GM18873 (cell line): ENCODE measurements at regions not wholly inside any gene's neighbourhood (a gene's known extent, or its start where the extent isn't known, plus 50 kb on each side); places are given as distances from the start of the nearest gene placed in this dataset.
"Not testable (repeated sequence)": the region's sequence is repeated elsewhere in the genome, so short reads cannot be mapped to it uniquely, and the experiment has no call there.

Source experiments
- ATAC-seq: cut with Tn5 transposase; IDR thresholded peaks from one replicate; pipeline ENCODE4 v1.9.1; 2021; ENCODE audit warnings: mild to moderate bottlenecking, moderate library complexity, moderate number of reproducible peaks; ENCODE audit not compliant: unreplicated experiment, low FRiP score

DNA sequence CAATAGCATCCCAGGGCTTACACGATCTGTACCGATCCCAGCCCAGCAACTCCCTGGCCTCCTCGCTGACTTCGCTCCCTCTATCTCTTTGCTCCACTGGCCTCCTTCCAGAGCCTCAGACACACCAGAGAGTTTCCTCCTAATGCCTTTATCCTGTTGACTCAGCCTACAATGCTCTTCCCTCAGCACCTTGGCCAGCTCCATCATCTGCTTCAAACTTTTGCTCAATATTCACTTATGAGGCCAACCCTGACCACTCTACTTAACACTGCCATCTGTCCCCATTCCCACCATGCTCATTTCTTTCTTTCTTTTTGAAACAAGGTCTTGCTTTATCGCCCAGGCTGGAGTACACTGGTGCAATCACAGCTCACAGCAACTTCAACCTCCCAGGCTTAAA lies 180.9 kb downstream of the CEP170 start:
- ATAC-seq = not testable (repeated sequence)

DNA sequence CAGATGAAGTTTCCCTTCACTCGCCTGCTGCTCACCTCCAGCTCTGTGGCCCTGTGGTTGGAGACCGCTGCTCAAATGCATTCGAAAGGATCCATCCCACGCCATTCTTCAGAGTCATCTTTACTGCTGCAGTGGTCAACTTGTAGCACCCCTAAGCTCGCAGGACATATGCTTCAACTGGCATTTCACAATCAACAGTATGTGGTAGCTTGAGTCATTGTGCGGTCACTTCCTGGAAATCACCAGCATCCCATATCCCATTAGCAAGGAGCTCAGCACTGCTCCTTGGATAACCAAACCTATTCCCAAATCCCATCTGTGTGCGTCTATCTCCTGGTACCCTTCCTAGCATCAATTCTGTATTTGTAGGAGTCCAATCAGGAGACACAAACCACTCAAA lies 188.0 kb downstream of the CEP170 start:
- not testable (repeated sequence) for ATAC-seq

DNA sequence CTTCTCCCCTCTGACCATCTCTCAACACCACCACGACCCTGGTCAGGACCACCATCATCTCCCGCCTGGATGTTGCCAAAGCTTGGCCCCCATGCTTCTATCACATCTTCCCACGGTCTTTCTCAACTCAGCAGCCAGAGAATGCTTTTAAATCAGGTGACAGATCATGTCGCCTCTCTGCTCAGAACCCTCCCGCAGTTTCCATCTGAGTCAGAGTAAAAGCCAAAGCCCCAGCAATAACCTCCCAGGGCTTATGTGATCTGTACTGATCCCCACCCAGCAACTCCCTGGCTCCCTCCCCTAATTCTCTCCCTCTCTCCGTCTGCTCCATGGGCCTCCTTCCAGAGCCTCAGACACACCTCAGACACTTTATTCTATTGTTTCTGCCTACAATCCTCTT lies 193.1 kb downstream of the CEP170 start:
- not testable (repeated sequence) for ATAC-seq

DNA sequence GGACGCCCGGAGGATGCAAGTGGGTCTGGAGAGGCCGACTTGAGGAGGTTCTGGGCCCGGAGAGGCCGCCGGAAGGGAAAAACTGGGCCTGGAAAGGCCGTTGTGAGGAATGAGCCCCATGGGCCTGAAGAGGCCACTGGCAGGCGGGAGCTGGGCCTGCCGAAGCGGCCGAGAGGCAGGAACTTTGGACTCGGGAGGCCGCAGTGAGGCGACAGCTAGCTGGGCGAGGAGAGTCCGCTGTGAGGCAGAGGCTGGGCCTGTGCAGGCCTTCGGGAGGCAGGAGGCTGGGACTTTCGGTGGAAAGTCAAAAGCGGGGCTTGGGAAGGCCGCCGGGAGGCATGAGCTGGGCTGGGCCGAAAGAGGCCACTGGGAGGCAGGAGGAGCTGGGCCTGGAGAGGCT lies 199.6 kb downstream of the CEP170 start:
- ATAC-seq = not testable (repeated sequence)

DNA sequence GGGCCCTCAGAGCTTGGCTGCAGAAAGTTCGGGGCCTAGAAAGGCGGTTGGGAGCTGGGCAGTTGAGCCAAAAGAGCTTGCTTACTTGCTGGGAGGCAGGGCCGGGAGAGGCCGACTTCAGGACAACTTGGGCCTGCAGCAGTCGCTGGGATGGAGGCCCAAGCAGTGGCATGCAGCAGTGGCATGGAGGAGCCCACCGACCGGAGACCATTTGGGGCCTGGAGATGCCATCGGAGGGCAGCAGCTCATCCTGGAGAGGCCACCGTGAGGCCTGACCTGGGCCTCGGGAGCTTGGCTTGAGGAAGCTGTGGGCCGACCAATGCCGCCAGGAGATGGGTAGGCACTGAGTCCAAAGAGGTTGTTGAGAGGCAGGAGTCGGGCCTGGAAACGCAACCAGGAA lies 200.0 kb downstream of the CEP170 start:
- not testable (repeated sequence) for ATAC-seq

DNA sequence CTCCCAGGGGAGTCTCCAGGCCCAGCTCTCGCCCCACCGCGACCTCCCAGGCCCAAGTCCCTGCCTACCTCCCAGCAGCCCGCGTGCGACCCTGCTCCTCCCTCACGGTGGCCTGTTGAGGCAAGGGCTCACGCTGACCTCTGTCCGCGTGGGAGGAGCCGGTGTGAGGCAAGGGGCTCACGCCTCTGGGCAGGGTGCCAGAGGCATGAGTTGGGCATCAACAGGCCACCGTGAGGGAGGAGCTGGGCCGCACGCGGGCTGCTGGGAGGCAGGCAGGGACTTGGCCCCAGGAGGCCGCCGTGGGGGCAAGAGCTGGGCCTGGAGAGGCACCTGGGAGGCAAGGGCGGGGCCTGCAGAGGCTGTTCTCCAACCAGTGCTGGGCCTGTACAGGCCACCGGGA lies 200.4 kb downstream of the CEP170 start:
- ATAC-seq = not testable (repeated sequence)

DNA sequence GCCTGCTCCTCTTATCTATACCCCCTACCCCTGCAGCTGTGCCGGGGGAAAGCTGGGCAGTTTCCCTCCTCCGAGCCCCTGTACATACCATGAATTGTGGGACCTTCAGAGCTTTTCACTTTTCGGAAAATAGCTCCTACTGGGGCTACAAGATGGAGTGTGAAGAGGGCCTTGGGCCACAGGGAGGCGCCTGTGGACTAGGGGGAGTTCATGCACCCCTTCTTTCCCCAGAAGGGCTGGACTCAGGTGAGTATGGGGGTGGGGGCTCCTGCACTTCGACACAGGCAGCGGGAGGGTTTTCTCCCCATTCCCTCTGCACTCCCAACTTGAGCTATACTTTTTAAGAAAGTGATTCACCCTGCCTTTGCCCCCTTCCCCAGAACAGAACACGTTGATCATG lies 202.0 kb downstream of the CEP170 start:
- not testable (repeated sequence) for ATAC-seq

DNA sequence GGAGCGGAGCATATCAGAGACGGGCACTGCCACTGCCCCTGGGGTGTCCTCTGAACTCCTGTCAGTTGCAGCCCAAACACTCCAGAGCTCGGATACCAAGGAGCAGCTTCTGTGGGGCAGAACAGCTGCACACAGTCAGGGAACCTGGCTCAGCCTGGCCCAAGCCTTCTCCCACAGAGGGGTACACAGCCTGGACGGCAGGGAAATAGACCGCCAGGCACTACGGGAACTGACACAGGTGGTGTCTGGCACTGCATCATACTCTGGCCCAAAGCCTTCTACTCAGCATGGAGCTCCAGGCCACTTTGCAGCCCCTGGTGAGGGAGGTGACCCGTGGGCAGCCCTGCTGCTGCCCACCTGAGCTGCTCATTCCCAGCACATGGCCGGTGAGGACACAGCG lies 204.5 kb downstream of the CEP170 start:
- ATAC-seq = not testable (repeated sequence)

DNA sequence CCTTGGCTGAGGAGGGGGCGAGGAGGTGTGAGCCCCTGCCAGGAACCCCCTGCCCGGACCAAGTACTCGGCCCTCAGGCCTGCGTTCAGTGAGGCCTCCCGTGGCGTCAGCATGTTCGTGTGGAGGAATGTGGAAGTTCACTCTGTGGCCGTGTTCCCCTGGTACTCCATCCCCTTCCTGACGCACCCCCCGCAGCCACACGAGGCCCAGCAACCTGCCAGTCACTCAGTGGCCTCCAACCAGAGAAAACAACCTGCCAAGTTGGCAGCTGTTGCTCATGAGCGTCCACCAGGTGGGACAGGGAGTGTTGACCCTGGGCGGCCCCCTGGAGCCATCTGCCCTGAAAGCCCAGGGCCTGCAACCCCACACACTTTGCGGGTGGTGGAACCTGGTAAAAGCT lies 205.4 kb downstream of the CEP170 start:
- not testable (repeated sequence) for ATAC-seq

DNA sequence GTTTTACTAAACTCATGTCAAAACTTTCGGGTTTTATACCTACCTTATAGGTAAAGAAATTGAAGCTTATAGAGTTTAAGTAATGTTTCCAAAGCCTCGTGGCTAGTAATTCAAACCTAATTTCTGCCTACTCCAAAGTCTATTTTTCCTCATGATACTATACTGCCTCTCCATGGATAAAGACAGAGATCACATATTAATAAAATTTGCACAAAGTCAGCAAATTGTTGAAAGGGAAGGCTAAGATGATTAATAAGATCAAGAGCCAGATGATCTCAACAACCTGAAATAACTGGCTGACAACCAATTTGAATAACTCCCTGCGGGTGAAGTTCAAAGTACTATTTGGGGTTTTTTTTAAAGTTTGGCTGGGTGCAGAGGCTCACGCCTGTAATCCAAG lies 233.7 kb downstream of the CEP170 start:
- not testable (repeated sequence) for ATAC-seq

DNA sequence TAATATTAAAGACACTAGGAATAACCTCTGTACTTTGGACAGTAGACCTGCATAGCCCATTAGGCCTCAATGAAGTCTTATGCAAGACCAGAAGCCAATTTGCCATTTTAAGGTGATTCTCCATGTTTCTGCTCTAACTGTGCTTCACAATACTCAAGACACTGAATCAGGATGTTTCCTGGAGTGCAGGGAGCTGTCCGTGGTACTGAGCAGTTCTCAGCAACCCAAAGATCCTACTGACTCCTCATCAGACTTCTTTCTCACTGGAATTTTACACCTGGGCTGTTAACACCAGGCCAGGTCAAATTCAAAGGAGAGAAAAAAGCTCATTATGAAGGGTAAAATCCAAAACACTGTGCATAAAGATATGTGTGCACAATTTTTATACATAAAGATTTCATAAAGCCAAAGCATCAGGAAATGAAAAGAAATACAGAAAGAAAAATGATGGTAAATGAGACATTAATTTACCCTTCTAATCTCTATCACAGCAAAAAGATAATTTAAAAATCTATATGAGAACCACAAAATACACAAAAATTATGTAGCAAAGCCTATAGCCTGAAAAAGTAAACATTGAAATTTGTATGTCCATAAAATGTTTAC lies 235.9 kb downstream of the CEP170 start:
- not testable (repeated sequence) for ATAC-seq

DNA sequence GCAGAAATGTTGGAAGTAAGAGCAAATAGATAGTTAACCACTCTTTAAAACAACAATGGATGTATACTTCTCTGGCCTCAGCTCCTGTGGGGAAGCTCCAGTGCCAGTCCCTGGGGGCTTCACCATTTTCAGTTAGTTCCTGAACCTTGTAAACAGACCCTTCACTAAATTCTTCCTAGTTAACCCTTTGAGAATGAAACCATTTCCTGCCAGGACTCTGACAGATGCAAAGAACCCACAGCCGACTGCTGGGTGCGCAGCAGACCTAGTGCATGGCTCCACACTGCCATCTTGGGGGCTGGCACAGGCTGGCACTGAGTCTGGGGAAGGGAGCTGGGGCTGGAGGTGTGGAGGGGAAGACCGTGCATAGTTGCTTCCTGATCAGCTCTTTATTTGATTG lies 244.4 kb downstream of the CEP170 start:
- not testable (repeated sequence) for ATAC-seq

DNA sequence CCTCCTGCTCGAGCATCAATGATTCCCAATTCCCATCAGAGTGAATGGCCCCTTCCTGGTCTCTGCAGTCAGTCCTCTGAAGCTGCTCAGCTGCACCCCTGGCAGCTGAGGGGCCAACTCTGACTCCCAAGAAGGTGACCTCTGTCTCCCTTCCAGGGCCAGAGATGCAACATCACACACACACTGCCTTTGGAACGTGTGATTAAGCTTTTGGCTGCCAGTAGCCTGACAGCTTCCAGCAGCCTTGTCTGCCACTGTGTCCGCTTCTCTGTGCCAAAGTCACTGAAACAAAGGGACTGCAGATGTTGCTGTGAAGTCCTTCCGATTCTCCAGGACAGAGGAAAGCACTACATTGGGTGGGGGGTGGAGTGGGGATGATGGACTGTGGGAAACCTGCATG lies 254.1 kb downstream of the CEP170 start:
- ATAC-seq = not testable (repeated sequence)

DNA sequence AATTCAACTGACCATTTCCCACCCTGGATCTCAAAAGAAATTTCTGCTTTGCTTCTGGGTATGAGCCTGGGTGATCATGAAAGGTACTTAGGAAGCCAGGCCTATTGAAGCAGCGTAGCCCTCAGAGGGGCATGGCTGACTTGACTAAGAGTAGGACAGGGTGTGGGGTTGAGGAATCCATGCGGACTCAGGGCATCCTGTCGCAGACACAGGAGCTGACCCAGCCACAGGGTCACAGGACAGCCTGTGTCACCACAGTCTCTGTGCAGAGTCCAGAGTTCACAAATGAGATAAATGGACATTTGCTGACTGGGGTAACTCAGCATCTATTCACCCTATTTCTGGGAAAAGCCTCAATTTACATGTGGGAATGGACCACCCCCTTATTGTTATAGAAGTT lies 262.3 kb downstream of the CEP170 start:
- ATAC-seq = not testable (repeated sequence)

DNA sequence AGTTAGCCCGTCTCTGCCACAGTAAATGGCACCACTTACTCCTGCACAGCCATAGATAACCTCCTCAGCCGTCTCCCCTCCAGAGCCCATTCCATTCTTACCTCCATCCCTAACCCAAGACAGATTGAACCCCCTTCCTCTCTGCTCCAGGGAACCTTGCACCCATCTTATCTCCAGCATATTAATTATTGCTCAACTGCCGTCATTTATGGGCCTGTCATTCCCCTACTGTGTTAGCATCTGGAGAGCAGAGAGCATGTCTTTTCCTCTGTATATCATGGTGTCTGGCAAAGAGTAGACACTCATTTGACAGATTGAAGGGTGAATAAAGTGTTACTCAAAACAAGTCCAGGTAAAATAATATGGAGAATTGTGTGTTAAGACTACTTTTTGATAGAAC lies 270.0 kb downstream of the CEP170 start:
- not testable (repeated sequence) for ATAC-seq

DNA sequence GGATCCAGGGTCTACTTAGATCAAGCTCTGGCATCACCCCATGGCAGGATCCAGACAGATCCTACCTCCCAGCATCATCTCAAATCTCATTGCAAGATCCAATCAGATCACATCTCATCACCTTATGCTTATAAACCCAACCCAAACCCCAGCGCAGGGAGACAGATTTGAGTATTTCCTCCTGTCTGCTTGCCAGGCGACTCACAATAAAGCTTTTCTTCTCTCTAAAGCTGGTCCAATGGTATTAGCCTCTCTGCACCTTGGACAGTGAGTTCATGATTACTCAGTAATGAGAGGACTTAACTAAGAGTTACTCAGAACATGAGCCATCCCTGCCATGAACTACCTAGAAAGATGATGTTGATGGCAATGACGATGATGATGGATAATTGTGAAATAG lies 281.7 kb downstream of the CEP170 start:
- not testable (repeated sequence) for ATAC-seq

DNA sequence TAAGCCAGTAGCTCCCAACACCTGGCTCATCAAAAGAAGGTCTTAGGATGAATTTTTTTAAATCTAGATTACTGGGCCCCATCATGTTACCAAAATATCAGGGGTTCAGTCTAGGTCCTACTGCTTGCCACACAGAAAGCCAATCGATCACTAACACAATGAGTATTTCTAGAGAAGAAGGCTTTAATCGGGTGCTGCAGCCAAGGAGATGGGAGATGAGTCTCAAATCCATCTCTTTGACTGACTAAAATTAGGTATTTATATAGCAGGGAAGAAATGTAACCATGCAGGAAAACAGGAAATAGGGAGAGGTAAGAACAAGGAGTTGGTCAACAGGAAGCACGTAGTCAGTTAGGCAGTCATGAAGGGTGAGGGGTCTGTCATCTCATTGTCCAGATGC lies 288.2 kb downstream of the CEP170 start:
- no peak for ATAC-seq

DNA sequence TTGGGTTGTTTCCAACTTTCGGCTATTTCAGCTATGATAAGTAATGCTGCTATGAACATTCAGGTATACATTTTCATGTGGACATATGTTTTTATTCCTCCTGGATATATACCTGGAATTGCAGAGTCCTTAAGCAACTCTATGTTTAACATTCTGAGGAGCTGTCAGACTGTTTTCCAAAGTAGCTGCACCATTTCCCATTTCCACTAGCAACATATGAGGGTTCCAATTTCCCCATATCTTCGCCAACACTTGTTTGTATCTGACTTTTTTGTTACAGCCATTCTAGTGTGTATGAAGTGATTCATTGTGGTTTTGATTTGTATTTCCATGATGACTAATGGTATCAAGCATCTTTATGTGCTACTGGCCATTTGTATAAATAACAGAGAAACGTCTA lies 295.7 kb downstream of the CEP170 start:
- ATAC-seq = not testable (repeated sequence)

DNA sequence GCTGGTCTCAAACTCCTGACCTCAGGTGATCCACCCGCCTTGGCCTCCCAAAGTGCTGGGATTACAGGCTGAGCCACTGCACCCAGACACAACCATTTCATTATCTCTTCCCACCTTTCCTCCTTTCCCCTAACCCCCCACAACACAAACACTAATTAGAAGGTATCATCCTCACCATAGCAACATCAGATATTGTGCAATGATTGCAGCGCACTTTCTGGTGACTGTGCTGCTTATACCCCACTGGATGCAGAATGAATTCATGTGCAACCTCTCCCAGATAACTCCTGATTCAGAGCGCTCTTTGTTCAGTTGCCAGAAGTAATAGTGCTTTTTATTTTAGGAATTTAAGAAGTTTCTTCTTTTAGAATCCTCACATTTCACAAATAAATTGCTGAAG lies 300.1 kb downstream of the CEP170 start:
- not testable (repeated sequence) for ATAC-seq

DNA sequence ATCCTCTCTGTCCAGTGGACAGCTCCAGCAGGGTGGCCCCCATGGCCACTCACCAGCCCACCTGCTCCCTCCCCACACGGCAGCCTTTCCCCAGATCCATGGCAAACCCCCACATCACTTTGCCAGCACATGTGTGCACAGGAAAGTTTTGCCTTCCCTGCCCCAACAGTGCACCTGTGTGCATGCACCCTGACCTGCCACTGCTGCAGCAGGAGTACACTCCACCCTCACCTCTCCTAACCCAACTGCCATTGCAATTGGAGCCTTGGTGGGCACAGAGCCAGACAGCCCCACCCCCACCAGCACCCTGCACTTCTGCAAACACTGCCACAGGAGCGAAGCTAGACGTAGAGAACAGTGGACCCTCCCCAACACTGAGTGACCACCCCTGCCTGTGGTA lies 308.9 kb downstream of the CEP170 start:
- no peak for ATAC-seq

DNA sequence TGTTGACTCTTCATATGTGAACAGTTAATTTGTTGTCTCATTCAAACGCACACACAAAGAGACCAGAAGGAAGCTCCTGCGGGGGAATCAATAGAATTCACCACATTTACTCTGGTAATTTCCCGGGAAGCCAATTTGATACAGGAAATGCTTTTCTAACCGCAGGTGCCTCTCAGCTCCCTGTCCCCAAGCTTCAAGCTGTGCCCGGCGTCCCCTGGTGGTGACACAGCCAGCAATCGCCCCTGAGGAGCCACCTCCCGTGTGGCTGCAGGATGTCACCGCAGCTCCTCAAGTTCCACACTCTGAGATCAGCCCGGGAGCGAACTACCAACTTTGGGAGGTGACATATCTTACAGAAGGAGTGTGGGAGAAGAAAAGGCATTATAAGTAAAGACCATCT lies 318.4 kb downstream of the CEP170 start:
- ATAC-seq = not testable (repeated sequence)

DNA sequence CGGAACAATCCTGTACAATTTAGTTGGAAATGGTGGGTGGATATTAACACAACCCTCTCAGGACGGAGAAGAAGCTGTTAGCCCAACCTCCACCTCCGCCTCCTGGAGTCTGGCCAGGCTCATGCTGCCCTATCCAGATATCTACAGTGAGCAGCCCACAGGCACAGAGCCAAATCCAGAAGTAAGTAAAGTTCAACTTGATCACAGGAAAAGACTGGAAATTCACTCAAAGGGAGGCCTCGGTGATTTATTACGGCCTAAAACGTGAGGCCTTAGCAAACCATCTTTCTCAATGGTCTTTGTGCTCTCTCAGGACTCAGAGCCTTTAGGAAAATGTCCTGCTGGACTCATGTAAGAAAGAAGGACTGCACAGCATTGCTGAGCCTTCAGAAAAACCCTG lies 330.4 kb downstream of the CEP170 start:
- not testable (repeated sequence) for ATAC-seq

DNA sequence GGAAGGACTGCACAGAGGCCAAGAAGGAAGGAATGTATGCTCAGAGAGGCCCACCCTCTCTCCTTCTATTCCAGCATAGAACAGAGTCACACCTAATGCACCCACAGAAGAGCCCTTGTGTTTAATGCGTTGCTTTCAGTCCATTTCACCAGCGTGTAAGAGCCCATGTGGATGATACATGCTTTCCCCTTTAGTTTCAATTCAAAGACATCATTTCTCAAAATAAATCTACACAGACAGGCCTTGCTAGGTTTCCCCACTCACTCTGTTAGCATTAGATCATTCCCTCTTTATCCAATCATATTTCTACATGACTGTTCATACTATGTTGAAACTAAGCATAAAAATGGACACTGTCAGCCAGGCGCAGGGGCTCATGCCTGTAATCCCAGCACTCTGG lies 331.5 kb downstream of the CEP170 start:
- not testable (repeated sequence) for ATAC-seq
